HL-60 (cell line): ENCODE measurements at regions not wholly inside any gene's neighbourhood (a gene's known extent, or its start where the extent isn't known, plus 50 kb on each side); places are given as distances from the start of the nearest gene placed in this dataset.

Experiments used
- DNase-seq, 2 experiments: peaks; one replicate each; pipeline ENCODE4 v3.0.0-alpha.2; 2010 to 2020; ENCODE audit warnings: low read depth in 1 of 2, low spot score in 1 of 2
- H3K27ac ChIP-seq: fragments of 250-450 bp; sonication (Bioruptor Pico); replicated peaks from 2 replicates; pipeline ENCODE4 v1.5.1; 2020; ENCODE audit warnings: mild to moderate bottlenecking, moderate library complexity
- H3K27me3 ChIP-seq: fragments of 250-450 bp; sonication (Bioruptor Pico); 2 replicates; pipeline ENCODE4 v1.5.1; 2021; ENCODE audit warnings: mild to moderate bottlenecking, moderate library complexity; ENCODE audit not compliant: insufficient read depth, poor library complexity, severe bottlenecking
- H3K4me3 ChIP-seq: replicated peaks from 2 replicates; pipeline ENCODE4 v1.5.1; 2011; ENCODE audit warnings: mild to moderate bottlenecking, control low read depth, low read length; ENCODE audit not compliant: insufficient read depth
- CTCF ChIP-seq: IDR thresholded peaks from one replicate; pipeline ENCODE4 v1.5.1; 2011; ENCODE audit warnings: low read length, control low read depth, inconsistent platforms; ENCODE audit not compliant: insufficient read depth
- GABPA ChIP-seq: IDR thresholded peaks from 2 replicates; pipeline ENCODE4 v1.6.1; 2012; ENCODE audit warnings: low read depth
- POLR2AphosphoS5 ChIP-seq: IDR thresholded peaks from 2 replicates; pipeline ENCODE4 v1.6.1; 2012; ENCODE audit warnings: low read depth
- REST ChIP-seq: IDR thresholded peaks from 2 replicates; pipeline ENCODE4 v1.6.1; 2012; ENCODE audit warnings: low read depth; ENCODE audit not compliant: insufficient replicate concordance
- SPI1 ChIP-seq: IDR thresholded peaks from 2 replicates; pipeline ENCODE4 v1.6.1; 2012; ENCODE audit warnings: low read depth, mild to moderate bottlenecking, borderline replicate concordance

- TF ChIP-seq REST = no peak
- no peak for TF ChIP-seq SPI1
- no peak for TF ChIP-seq GABPA
- TF ChIP-seq CTCF = no peak
- TF ChIP-seq POLR2AphosphoS5 = no peak
- Histone ChIP-seq H3K4me3 (no peak overlapping the region), H3K27me3 (no peaks in the 10 kb centered on the region), H3K27ac (no peak overlapping the region)
- no peak for DNase-seq
Measured at GRCh38 chr6:109897561-109898080, 80.5 kb upstream of the GPR6 start.

GRCh38 chr6:109901976-109902375 is 76.1 kb upstream of the GPR6 start:
- no peak overlapping the region for H3K27ac ChIP-seq
- TF ChIP-seq REST (no peak), POLR2AphosphoS5 (no peak), SPI1 (no peak), CTCF (no peak), GABPA (no peak)
- no peak overlapping the region for H3K4me3 ChIP-seq
- H3K27me3 ChIP-seq = no peaks in the 10 kb centered on the region
- no peak for DNase-seq

- no peak for TF ChIP-seq GABPA
- TF ChIP-seq REST = no peak
- TF ChIP-seq CTCF = no peak
- TF ChIP-seq SPI1 = no peak
- TF ChIP-seq POLR2AphosphoS5 = no peak
- Histone ChIP-seq H3K27ac (no peak overlapping the region), H3K4me3 (no peak overlapping the region), H3K27me3 (no peaks in the 10 kb centered on the region)
- DNase-seq = no peak
Measured at GRCh38 chr6:109902870-109903269, 75.2 kb upstream of the GPR6 start.
